DOHH2 (cell line): ENCODE measurements at regions not wholly inside any gene's neighbourhood (a gene's known extent, or its start where the extent isn't known, plus 50 kb on each side); places are given as distances from the start of the nearest gene placed in this dataset.

Experiments used
- EZH2phosphoT487 ChIP-seq: fragments of 200-600 bp; sonication (generic); IDR thresholded peaks from 2 replicates; pipeline ENCODE4 v1.6.1; 2017; ENCODE audit warnings: borderline replicate concordance, mild to moderate bottlenecking, antibody characterized with exemption, low read length, moderate library complexity, mixed read lengths
- TF ChIP-seq, protein P1 (sequence below): fragments of 200-600 bp; sonication (generic); IDR thresholded peaks from one replicate; pipeline ENCODE4 v1.5.1; 2014; ENCODE audit warnings: antibody characterized with exemption, mild to moderate bottlenecking, low read depth, low read length; ENCODE audit not compliant: poor library complexity, severe bottlenecking

DNA sequence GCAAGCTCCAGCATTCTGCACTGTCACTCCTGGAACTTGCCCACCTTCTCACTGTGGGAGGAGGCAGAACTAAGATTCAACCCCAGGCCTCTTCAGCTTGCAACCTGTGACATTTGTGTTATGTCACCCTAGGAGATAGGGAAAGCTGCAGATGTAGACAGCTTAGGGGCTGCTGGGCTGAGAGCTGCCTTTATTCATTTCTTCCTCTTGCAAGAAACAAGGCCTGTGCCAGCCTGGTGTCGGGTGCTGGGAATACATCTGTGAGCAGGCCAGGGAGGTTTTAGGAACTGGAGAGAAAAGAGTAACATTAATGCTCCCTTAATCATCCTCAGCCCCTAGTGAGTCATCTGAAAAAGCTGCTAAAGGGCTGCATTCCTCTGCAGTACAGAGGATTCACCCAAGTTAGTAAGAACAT is 101.8 kb downstream of the FGF18 start:
- TF ChIP-seq, protein P1, sequence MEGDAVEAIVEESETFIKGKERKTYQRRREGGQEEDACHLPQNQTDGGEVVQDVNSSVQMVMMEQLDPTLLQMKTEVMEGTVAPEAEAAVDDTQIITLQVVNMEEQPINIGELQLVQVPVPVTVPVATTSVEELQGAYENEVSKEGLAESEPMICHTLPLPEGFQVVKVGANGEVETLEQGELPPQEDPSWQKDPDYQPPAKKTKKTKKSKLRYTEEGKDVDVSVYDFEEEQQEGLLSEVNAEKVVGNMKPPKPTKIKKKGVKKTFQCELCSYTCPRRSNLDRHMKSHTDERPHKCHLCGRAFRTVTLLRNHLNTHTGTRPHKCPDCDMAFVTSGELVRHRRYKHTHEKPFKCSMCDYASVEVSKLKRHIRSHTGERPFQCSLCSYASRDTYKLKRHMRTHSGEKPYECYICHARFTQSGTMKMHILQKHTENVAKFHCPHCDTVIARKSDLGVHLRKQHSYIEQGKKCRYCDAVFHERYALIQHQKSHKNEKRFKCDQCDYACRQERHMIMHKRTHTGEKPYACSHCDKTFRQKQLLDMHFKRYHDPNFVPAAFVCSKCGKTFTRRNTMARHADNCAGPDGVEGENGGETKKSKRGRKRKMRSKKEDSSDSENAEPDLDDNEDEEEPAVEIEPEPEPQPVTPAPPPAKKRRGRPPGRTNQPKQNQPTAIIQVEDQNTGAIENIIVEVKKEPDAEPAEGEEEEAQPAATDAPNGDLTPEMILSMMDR, result no peak
- no peak for TF ChIP-seq EZH2phosphoT487
